ENCODE measurements at regions not wholly inside any gene's neighbourhood (a gene's known extent, or its start where the extent isn't known, plus 50 kb on each side); places are given as distances from the start of the nearest gene placed in this dataset.
A peak's percentile ranks its signal among the peaks of the same experiment; 100 is the strongest.
"Not testable (repeated sequence)": the region's sequence is repeated elsewhere in the genome, so short reads cannot be mapped to it uniquely, and the experiment has no call there.

- no peaks in the 10 kb centered on the region for H3K4me1 ChIP-seq
- no peaks in the 10 kb centered on the region for H4K20me1 ChIP-seq (ENCODE audit: low read depth)
- Mint-ChIP-seq H3K4me1 (peaks cover 9% of the 10 kb centered on the region), H3K36me3 (no peaks in the 10 kb centered on the region), H3K9me3 (no peaks in the 10 kb centered on the region), H3K27me3 (ENCODE audit: insufficient read depth, low read depth) (no peaks in the 10 kb centered on the region), H3K4me3 (no peak overlapping the region), H3K27ac (no peak overlapping the region)
- TF ChIP-seq EZH2phosphoT487 (IDR thresholded peaks at IDR 0.05): no peak
- DNase-seq (ENCODE audit: low spot score): no peak
- H3K79me2 ChIP-seq (ENCODE audit: low read depth): no peaks in the 10 kb centered on the region
- H3K36me3 ChIP-seq: no peaks in the 10 kb centered on the region
- H3K9me3 ChIP-seq (ENCODE audit: low read depth): no peaks in the 10 kb centered on the region
- no peak overlapping the region for H2AFZ ChIP-seq (replicated peaks)
- H3K27ac ChIP-seq: no peak overlapping the region
- no peak overlapping the region for H3K4me2 ChIP-seq
- no peaks in the 10 kb centered on the region for H3F3A ChIP-seq (ENCODE audit: low read depth)
- H3K27me3 ChIP-seq: no peaks in the 10 kb centered on the region
- H3K4me3 ChIP-seq: no peak overlapping the region
- H3K9ac ChIP-seq: no peak overlapping the region
Measured at GRCh38 chr6:122182061-122182460, 217.4 kb upstream of the HSF2 start.

DNA sequence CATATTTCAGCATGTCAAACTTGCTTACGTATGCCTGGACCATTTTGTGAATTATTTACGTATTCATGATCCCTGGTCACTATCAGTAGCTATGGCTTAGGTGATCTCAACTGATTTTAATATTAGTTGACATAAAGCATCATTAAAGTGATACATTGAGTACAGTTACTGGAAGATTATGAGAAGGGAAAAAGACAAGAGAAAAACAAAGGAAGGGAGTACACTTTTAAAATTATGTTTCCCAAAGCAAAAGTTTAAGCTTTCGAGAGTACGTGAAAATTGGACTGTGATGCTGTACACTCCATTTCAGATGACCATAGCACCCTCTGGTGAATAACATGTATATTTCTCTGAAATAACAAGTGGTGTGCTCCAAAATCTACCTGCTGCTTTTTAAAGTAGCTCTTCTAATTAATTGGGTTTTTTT lies 215.0 kb upstream of the HSF2 start:
- TF ChIP-seq CTCF (IDR thresholded peaks at IDR 0.05): peak; percentile 52
- no peak for TF ChIP-seq EZH2phosphoT487 (IDR thresholded peaks at IDR 0.05)
- H3K27ac Mint-ChIP-seq: no peak overlapping the region
- no peak overlapping the region for H2AFZ ChIP-seq (replicated peaks)
- peak; percentile 20 for DNase-seq (ENCODE audit: low spot score)
- no peak overlapping the region for H3K27ac ChIP-seq
- no peak overlapping the region for H3K4me3 Mint-ChIP-seq
- no peak overlapping the region for H3K4me3 ChIP-seq
- H3K4me1 Mint-ChIP-seq: peaks cover 9% of the 10 kb centered on the region
- H3K36me3 Mint-ChIP-seq: no peaks in the 10 kb centered on the region
- no peaks in the 10 kb centered on the region for H3K27me3 ChIP-seq
- H3K79me2 ChIP-seq (ENCODE audit: low read depth): no peaks in the 10 kb centered on the region
- H3K9me3 Mint-ChIP-seq: no peaks in the 10 kb centered on the region
- H3K36me3 ChIP-seq: no peaks in the 10 kb centered on the region
- H3K4me2 ChIP-seq: no peak overlapping the region
- H4K20me1 ChIP-seq (ENCODE audit: low read depth): no peaks in the 10 kb centered on the region
- H3K27me3 Mint-ChIP-seq (ENCODE audit: insufficient read depth, low read depth): no peaks in the 10 kb centered on the region
- H3F3A ChIP-seq (ENCODE audit: low read depth): no peaks in the 10 kb centered on the region
- no peaks in the 10 kb centered on the region for H3K4me1 ChIP-seq
- no peak overlapping the region for H3K9ac ChIP-seq
- no peaks in the 10 kb centered on the region for H3K9me3 ChIP-seq (ENCODE audit: low read depth)

DNA sequence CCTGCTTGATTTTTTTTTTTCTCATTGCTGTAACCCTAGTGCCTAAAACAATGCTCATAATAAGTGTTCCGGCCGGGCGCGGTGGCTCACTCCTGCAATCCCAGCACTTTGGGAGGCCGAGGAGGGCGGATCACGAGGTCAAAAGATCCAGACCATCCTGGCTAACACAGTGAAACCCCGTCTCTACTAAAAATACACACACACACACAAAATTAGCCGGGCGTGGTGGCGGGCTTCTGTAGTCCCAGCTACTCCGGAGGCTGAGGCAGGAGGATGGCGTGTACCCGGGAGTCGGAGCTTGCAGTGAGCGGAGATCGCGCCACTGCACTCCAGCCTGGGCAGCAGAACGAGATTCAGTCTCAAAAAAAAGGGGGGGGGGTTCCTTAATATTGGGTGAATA lies 214.0 kb upstream of the HSF2 start:
- H3K4me1 ChIP-seq; H3K4me3 Mint-ChIP-seq; H3K27ac ChIP-seq; H3K9me3 ChIP-seq (ENCODE audit: low read depth); H3K27me3 ChIP-seq; H3K4me2 ChIP-seq; H3F3A ChIP-seq (ENCODE audit: low read depth); H3K9ac ChIP-seq; H3K4me1 Mint-ChIP-seq; H3K79me2 ChIP-seq (ENCODE audit: low read depth); H3K9me3 Mint-ChIP-seq; H4K20me1 ChIP-seq (ENCODE audit: low read depth); H3K36me3 Mint-ChIP-seq; H3K27ac Mint-ChIP-seq; DNase-seq (ENCODE audit: low spot score); H3K36me3 ChIP-seq; H3K27me3 Mint-ChIP-seq (ENCODE audit: insufficient read depth, low read depth); H3K4me3 ChIP-seq: not testable (repeated sequence)
- H2AFZ ChIP-seq (replicated peaks): peak overlapping the region; percentile 27

DNA sequence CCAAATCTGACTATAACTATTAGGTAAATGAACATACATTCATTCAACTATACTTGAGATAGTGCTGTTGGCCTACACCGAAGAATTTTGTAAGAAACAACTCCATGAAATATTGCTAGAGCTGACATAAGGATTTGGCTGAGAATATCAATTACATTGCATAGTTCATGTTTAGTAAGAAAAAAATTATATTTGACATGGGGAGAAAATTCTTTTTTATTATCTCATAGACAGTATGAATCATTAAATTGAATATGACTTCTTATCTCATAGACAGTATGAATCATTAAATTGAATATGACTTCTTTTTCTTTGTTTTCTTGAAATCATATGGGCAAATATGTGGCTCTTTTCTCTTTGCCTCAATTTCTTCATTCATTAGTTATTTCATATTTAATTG lies 212.3 kb upstream of the HSF2 start:
- H3F3A ChIP-seq (ENCODE audit: low read depth): no peaks in the 10 kb centered on the region
- H3K79me2 ChIP-seq (ENCODE audit: low read depth): no peaks in the 10 kb centered on the region
- H3K4me2 ChIP-seq: no peak overlapping the region
- no peaks in the 10 kb centered on the region for H3K27me3 ChIP-seq
- TF ChIP-seq CTCF (IDR thresholded peaks at IDR 0.05) (no peak), EZH2phosphoT487 (IDR thresholded peaks at IDR 0.05) (no peak), EZH2 (IDR thresholded peaks at IDR 0.05) (no peak)
- Mint-ChIP-seq H3K9me3 (no peaks in the 10 kb centered on the region), H3K27ac (no peak overlapping the region), H3K4me1 (peaks cover 6% of the 10 kb centered on the region), H3K4me3 (no peak overlapping the region), H3K27me3 (ENCODE audit: insufficient read depth, low read depth) (no peaks in the 10 kb centered on the region), H3K36me3 (no peaks in the 10 kb centered on the region)
- no peak overlapping the region for H3K9ac ChIP-seq
- H2AFZ ChIP-seq (replicated peaks): no peak overlapping the region
- no peak for DNase-seq (ENCODE audit: low spot score)
- no peaks in the 10 kb centered on the region for H4K20me1 ChIP-seq (ENCODE audit: low read depth)
- H3K27ac ChIP-seq: no peak overlapping the region
- H3K9me3 ChIP-seq (ENCODE audit: low read depth): no peaks in the 10 kb centered on the region
- H3K4me1 ChIP-seq: no peaks in the 10 kb centered on the region
- H3K36me3 ChIP-seq: no peaks in the 10 kb centered on the region
- H3K4me3 ChIP-seq: no peak overlapping the region

All from neural progenitor cell (in vitro differentiated cells).